PC-3 (cell line): ENCODE measurements at regions not wholly inside any gene's neighbourhood (a gene's known extent, or its start where the extent isn't known, plus 50 kb on each side); places are given as distances from the start of the nearest gene placed in this dataset.

Experiments used
- ATAC-seq: fragments of 200-7000 bp; cut with Tn5 transposase; 2 replicates; pipeline ENCODE4 v1.9.1; 2020; ENCODE audit warnings: mild to moderate bottlenecking, moderate library complexity
- BruUV-seq: library from RNA; stranded (reverse); fragments of 400-500 nt; replicated peaks from 2 replicates; lab custom pipeline; 2021; lab: Mats Ljungman, UMichigan
- CTCF ChIA-PET: fragments of 300-600 bp; sonication (Branson Sonifier 250); formaldehyde crosslinking; loops from one replicate; lab custom pipeline; 2022; ENCODE audit warnings: antibody characterized with exemption; lab: Charles Lee
- POLR2A ChIA-PET: fragments of 300-600 bp; sonication (Branson Sonifier 250); formaldehyde crosslinking; loops from one replicate; lab custom pipeline; 2022; ENCODE audit warnings: antibody characterized with exemption; ENCODE audit not compliant: unreplicated experiment; lab: Charles Lee
- DNase-seq: peaks from one replicate; pipeline ENCODE4 v3.0.0-alpha.2; 2015
- H2AFZ ChIP-seq: fragments of 300-600 bp; sonication (generic); 2 replicates; pipeline ENCODE4 v1.6.0; 2016; ENCODE audit warnings: antibody characterized with exemption, low read length
- H3F3A ChIP-seq: fragments of 300-600 bp; sonication (generic); one replicate; pipeline ENCODE4 v1.6.0; 2017; ENCODE audit warnings: antibody characterized with exemption, low read length, control low read depth, mild to moderate bottlenecking; ENCODE audit not compliant: unreplicated experiment
- H3K27ac ChIP-seq: fragments of 300-600 bp; sonication (generic); 2 replicates; pipeline ENCODE4 v1.5.1; 2016; ENCODE audit warnings: mild to moderate bottlenecking, low read length
- H3K27me3 ChIP-seq: fragments of 300-600 bp; sonication (generic); 2 replicates; pipeline ENCODE4 v1.6.1; 2016; ENCODE audit warnings: low read length, mixed read lengths
- H3K36me3 ChIP-seq: fragments of 300-600 bp; sonication (generic); 2 replicates; pipeline ENCODE4 v1.6.1; 2016; ENCODE audit warnings: low read depth, mixed run types, low read length, mixed read lengths
- H3K4me1 ChIP-seq: fragments of 300-600 bp; sonication (generic); 2 replicates; pipeline ENCODE4 v1.5.1; 2016; ENCODE audit warnings: low read length; ENCODE audit not compliant: insufficient read depth
- H3K4me2 ChIP-seq: fragments of 300-600 bp; sonication (generic); 2 replicates; pipeline ENCODE4 v1.6.0; 2016; ENCODE audit warnings: low read length
- H3K4me3 ChIP-seq: fragments of 300-600 bp; sonication (generic); 2 replicates; pipeline ENCODE4 v1.5.1; 2016; ENCODE audit warnings: mild to moderate bottlenecking, low read length, mixed read lengths
- H3K79me2 ChIP-seq: fragments of 300-600 bp; sonication (generic); 2 replicates; pipeline ENCODE4 v1.6.1; 2017; ENCODE audit warnings: low read length, mixed read lengths
- H3K9ac ChIP-seq: fragments of 300-600 bp; sonication (generic); 2 replicates; pipeline ENCODE4 v1.6.0; 2016; ENCODE audit warnings: mild to moderate bottlenecking, low read length
- H3K9me2 ChIP-seq: fragments of 300-600 bp; sonication (generic); replicated peaks from 2 replicates; pipeline ENCODE4 v1.6.1; 2016; ENCODE audit warnings: mixed run types, low read length, mixed read lengths
- H3K9me3 ChIP-seq: fragments of 300-600 bp; sonication (generic); 2 replicates; pipeline ENCODE4 v1.6.1; 2016; ENCODE audit warnings: low read length, mixed read lengths
- H4K20me1 ChIP-seq: fragments of 300-600 bp; sonication (generic); 2 replicates; pipeline ENCODE4 v1.6.1; 2016; ENCODE audit warnings: low read length, mixed read lengths
- EZH2 ChIP-seq: fragments of 300-600 bp; sonication (generic); IDR thresholded peaks from one replicate; pipeline ENCODE4 v1.6.1; 2017; ENCODE audit warnings: antibody characterized with exemption, mild to moderate bottlenecking, low read length; ENCODE audit not compliant: unreplicated experiment
- EZH2phosphoT487 ChIP-seq: fragments of 300-600 bp; sonication (generic); IDR thresholded peaks from 2 replicates; pipeline ENCODE4 v1.6.1; 2018; ENCODE audit warnings: mild to moderate bottlenecking, antibody characterized with exemption, low read length, borderline replicate concordance
- intact Hi-C: fragments of 100-400 bp; cut with micrococcal nuclease; formaldehyde crosslinking; loops from 2 replicates; pipeline ENCODE4 v1.9.0; 2023
- TF ChIP-seq, protein P1 (sequence below): fragments of 300-600 bp; sonication (generic); conservative IDR thresholded peaks from 2 replicates; pipeline ENCODE4 v1.5.1; 2017; ENCODE audit warnings: antibody characterized with exemption, low read depth, mild to moderate bottlenecking, low read length

DNA sequence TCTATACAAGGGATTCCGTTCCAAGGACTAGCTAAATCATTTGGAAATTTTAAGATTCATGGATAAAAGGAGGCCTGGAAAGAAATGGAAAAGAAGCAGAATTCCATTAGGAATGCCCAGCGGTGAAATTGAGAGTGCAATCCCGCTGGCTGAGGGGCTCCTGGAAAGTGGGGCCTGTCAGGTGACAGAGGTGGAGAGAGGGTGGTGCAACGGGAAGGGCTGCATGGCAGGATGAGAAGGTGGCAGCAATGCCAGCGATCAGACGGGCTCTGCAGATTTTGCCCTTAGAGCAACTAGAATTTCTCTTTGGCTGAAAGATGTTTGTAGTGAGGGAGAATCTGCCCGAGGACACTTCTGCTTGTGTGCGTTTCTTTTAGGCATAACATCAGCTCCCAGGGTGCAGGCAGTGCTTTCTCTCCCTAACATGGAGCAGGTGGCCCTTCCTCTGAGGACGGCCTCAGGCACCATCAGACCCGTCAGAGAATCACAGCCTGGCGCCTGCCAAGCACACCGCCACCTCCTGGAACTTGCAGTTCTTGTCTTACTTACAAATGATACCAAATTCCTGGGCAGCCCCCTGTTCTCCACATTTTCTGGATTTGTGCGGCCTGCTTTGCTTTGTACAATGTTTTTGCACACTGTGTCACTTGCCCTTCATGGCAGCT lies 261.6 kb downstream of the NDUFA10 start:
- H3K9ac ChIP-seq: no peak overlapping the region
- no peaks in the 10 kb centered on the region for H3F3A ChIP-seq
- H3K79me2 ChIP-seq: no peaks in the 10 kb centered on the region
- H3K36me3 ChIP-seq: no peaks in the 10 kb centered on the region
- H3K4me1 ChIP-seq: peaks cover 6% of the 10 kb centered on the region; the same call in 1 of the 2 replicates
- H3K9me2 ChIP-seq: no peaks in the 10 kb centered on the region
- intact Hi-C loops: no loop called here
- no peaks in the 10 kb centered on the region for H3K9me3 ChIP-seq
- no peak overlapping the region for H2AFZ ChIP-seq
- H3K4me3 ChIP-seq: no peak overlapping the region
- DNase-seq (peak; percentile 29), ATAC-seq (0 out of 2 replicates have a peak, but pooled peaks have one; percentile 45)
- ChIA-PET CTCF (no interaction called here), POLR2A (no interaction called here)
- H3K27me3 ChIP-seq: peaks cover 89% of the 10 kb centered on the region
- no peak overlapping the region for H3K4me2 ChIP-seq
- no peak overlapping the region for H3K27ac ChIP-seq
- BruUV-seq: no TSS peak
- no peaks in the 10 kb centered on the region for H4K20me1 ChIP-seq
- no peak for TF ChIP-seq EZH2phosphoT487
- TF ChIP-seq, protein P1, sequence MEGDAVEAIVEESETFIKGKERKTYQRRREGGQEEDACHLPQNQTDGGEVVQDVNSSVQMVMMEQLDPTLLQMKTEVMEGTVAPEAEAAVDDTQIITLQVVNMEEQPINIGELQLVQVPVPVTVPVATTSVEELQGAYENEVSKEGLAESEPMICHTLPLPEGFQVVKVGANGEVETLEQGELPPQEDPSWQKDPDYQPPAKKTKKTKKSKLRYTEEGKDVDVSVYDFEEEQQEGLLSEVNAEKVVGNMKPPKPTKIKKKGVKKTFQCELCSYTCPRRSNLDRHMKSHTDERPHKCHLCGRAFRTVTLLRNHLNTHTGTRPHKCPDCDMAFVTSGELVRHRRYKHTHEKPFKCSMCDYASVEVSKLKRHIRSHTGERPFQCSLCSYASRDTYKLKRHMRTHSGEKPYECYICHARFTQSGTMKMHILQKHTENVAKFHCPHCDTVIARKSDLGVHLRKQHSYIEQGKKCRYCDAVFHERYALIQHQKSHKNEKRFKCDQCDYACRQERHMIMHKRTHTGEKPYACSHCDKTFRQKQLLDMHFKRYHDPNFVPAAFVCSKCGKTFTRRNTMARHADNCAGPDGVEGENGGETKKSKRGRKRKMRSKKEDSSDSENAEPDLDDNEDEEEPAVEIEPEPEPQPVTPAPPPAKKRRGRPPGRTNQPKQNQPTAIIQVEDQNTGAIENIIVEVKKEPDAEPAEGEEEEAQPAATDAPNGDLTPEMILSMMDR: peak; percentile 51

DNA sequence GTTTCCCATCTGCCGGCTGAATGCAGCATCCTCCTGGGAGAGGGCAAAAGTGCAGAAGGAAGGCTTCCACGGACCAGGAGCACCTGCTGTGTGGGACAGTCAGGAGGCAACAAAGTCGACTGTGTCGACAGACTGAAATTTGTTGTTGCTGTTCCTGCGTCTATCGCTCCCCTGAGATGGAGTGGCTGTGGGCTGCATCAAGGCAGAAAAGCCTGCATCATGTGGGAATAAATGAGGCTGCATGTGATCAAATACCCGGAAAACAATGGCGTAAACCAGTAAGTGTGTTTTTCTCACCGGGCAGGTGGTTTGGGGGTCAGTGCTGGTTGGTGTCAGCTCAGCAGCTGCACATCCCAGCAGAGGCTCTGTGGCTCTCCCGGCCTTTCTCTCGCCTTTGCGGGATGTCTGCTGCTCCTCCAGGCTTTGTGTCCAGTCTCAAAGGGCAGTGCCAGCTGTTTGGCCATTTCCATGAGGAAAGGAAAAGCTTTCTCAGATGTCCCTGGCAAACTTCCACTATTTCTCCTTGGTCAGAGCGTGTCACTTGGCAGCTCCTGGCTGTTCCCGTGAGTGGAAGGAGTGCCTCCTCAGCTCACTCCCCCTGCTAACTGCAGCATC lies 262.4 kb downstream of the NDUFA10 start:
- intact Hi-C loops: no loop called here
- H3K9ac ChIP-seq: no peak overlapping the region
- H4K20me1 ChIP-seq: no peaks in the 10 kb centered on the region
- H2AFZ ChIP-seq: no peak overlapping the region
- no peak for ATAC-seq
- H3K9me2 ChIP-seq: no peaks in the 10 kb centered on the region
- no peaks in the 10 kb centered on the region for H3K36me3 ChIP-seq
- no peak overlapping the region for H3K27ac ChIP-seq
- DNase-seq: no peak
- H3K4me2 ChIP-seq: no peak overlapping the region
- no peak overlapping the region for H3K4me3 ChIP-seq
- ChIA-PET POLR2A (no interaction called here), CTCF (no interaction called here)
- TF ChIP-seq EZH2: no peak
- TF ChIP-seq, protein P1: no peak
- TF ChIP-seq EZH2phosphoT487: no peak
- no peaks in the 10 kb centered on the region for H3K79me2 ChIP-seq
- peaks cover 81% of the 10 kb centered on the region for H3K27me3 ChIP-seq
- H3K4me1 ChIP-seq: peaks cover 14% of the 10 kb centered on the region
- H3F3A ChIP-seq: no peaks in the 10 kb centered on the region
- H3K9me3 ChIP-seq: no peaks in the 10 kb centered on the region
- no TSS peak for BruUV-seq

DNA sequence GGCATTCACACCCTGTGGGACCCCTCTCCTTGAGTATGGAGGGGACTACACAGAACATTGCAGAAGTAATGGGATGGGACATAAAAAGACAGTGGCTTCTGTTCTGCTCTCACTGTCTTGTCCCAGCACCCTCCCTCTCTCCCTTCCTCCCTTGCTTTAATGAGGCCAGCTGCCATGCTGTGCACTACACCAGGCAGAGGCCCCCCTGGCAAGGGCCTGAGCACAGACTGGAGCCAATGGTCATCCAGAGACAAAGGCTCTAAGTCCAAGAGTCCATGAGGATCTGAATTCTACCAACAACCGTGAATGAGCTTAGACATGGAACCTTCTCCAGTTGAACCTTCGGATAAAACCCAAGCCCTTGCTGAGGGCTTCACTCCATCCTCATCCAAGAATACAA lies 263.0 kb downstream of the NDUFA10 start:
- TF ChIP-seq EZH2 (no peak), EZH2phosphoT487 (no peak)
- TF ChIP-seq, protein P1: no peak
- Histone ChIP-seq H3K4me2 (no peak overlapping the region), H3K9me2 (no peaks in the 10 kb centered on the region), H3K4me1 (peaks cover 17% of the 10 kb centered on the region), H3K9me3 (no peaks in the 10 kb centered on the region), H3K79me2 (no peaks in the 10 kb centered on the region), H3K27ac (no peak overlapping the region), H3F3A (no peaks in the 10 kb centered on the region), H2AFZ (no peak overlapping the region), H3K27me3 (peaks cover 75% of the 10 kb centered on the region), H3K4me3 (no peak overlapping the region), H3K36me3 (no peaks in the 10 kb centered on the region), H3K9ac (no peak overlapping the region), H4K20me1 (no peaks in the 10 kb centered on the region)
- intact Hi-C loops: no loop called here
- DNase-seq: no peak
- ChIA-PET POLR2A (no interaction called here), CTCF (no interaction called here)
- ATAC-seq: no peak
- BruUV-seq: no TSS peak
